ENCODE measurements at regions not wholly inside any gene's neighbourhood (a gene's known extent, or its start where the extent isn't known, plus 50 kb on each side); places are given as distances from the start of the nearest gene placed in this dataset.

GRCh38 chr11:109511598-109511997, 89.6 kb downstream of the C11orf87 start:
- TF ChIP-seq CTCF (IDR thresholded peaks at IDR 0.05), result no peak
- TF ChIP-seq EP300 (IDR thresholded peaks at IDR 0.05), result no peak
- TF ChIP-seq POLR2AphosphoS5 (IDR thresholded peaks at IDR 0.05), result no peak
